ENCODE measurements at regions not wholly inside any gene's neighbourhood (a gene's known extent, or its start where the extent isn't known, plus 50 kb on each side); places are given as distances from the start of the nearest gene placed in this dataset.
"Not testable (repeated sequence)": the region's sequence is repeated elsewhere in the genome, so short reads cannot be mapped to it uniquely, and the experiment has no call there.

DNA sequence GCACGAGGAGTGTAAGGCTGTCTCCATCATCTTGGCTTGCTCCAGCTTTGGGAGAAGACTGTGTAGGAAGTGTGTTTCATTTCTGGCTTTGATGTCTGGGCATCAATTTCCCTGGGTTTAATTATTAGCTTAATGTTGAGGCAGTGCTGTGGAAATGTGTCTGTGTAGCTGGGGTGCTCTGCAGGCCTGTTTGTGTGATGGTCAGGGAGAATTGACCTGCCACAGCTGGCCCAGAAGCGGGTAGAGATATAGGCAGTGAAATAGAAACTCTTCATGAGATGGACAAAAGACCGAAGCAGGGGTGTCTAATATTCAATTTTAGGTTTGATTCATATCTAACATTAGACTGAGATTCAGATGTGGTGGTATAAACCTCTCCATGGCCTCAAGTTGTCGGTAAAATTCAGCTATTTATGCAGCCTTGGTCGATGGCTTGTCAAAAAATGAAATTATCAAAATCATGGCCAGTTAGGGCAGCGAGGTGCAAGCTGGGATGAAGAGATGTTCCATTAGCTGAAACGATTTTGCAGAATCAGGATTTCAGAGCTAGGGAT lies 95.3 kb upstream of the SNX9 start:
- DNase-seq (ENCODE audit: low read depth) = no peak
- TF ChIP-seq CTCF (IDR thresholded peaks at IDR 0.05; ENCODE audit: insufficient read depth, low read depth, low read length, missing control alignments) = no peak
- no peak overlapping the region for H3K4me3 ChIP-seq (ENCODE audit: low read length)

- H3K4me3 ChIP-seq (ENCODE audit: low read length) = no peak overlapping the region
- TF ChIP-seq CTCF (IDR thresholded peaks at IDR 0.05; ENCODE audit: insufficient read depth, low read depth, low read length, missing control alignments) = no peak
- DNase-seq (ENCODE audit: low read depth) = no peak
Observed at GRCh38 chr6:157728183-157728881, 94.7 kb upstream of the SNX9 start.

- TF ChIP-seq CTCF (IDR thresholded peaks at IDR 0.05; ENCODE audit: insufficient read depth, low read depth, low read length, missing control alignments) = no peak
- H3K4me3 ChIP-seq (ENCODE audit: low read length) = no peak overlapping the region
- DNase-seq (ENCODE audit: low read depth) = no peak
Observed at GRCh38 chr6:157731221-157731620, 91.8 kb upstream of the SNX9 start.

DNA sequence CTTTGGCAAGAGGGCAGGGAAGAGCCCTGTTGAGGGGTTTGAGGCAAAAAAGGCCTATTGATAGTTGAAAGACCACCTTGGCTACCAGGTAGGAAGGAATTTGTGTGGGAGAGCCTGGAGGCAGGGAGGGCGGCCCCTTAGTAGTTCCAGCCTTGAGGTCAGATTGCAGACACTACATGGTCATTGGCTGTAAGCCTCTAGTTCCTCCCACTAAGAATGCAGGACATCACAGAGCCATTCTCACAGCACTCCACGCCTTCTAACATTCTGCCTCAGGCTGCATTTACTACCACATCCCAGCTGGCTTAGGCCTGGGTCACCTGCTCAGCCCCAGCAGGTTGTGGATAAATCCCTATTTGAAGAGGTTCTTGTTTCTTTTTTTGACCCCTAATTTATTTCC lies 91.0 kb upstream of the SNX9 start:
- TF ChIP-seq CTCF (IDR thresholded peaks at IDR 0.05; ENCODE audit: insufficient read depth, low read depth, low read length, missing control alignments) = no peak
- DNase-seq (ENCODE audit: low read depth) = no peak
- no peak overlapping the region for H3K4me3 ChIP-seq (ENCODE audit: low read length)

GRCh38 chr6:157732416-157733161 lies 90.5 kb upstream of the SNX9 start:
- no peak for TF ChIP-seq CTCF (IDR thresholded peaks at IDR 0.05; ENCODE audit: insufficient read depth, low read depth, low read length, missing control alignments)
- H3K4me3 ChIP-seq (ENCODE audit: low read length) = no peak overlapping the region
- DNase-seq (ENCODE audit: low read depth) = no peak

- not testable (repeated sequence) for DNase-seq (ENCODE audit: low read depth); H3K4me3 ChIP-seq (ENCODE audit: low read length)
Observed at GRCh38 chr6:157736555-157736954, 86.5 kb upstream of the SNX9 start.

DNA sequence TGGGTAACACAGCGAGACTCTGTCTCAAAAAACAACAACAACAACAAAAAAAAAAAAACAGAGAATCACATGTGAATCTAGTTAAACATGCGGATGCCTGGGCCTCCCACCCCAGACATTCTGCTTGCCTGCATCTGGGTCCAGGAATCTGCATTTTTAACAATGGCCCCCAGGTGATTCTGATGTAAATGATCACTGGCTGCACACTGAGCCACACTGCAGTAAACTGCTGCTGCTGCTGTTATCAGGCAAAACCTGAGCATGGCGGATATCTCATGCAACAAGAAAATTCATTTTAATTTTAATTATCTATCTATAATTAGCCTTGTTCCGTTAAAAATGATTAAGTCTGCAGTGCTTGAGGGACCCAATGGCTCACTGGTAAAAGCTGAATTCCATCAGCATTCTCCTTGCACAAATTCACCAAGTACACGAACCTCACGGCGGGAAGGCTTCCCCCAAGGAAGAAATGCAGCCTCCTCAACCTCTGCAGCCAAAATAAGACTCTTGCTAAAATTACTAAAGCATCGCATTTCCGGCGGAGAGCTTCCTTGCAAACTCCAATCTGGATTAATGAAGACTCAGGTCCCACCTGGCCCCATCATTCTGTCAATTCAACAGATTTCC lies 81.6 kb upstream of the SNX9 start:
- H3K4me3 ChIP-seq (ENCODE audit: low read length) = no peak overlapping the region
- no peak for DNase-seq (ENCODE audit: low read depth)
- TF ChIP-seq CTCF (IDR thresholded peaks at IDR 0.05; ENCODE audit: insufficient read depth, low read depth, low read length, missing control alignments) = no peak
